ENCODE measurements at regions not wholly inside any gene's neighbourhood (a gene's known extent, or its start where the extent isn't known, plus 50 kb on each side); places are given as distances from the start of the nearest gene placed in this dataset.

- no peak overlapping the region for H3K4me2 ChIP-seq (ENCODE audit: low read depth, low read length, poor library complexity, severe bottlenecking)
- H3K9ac ChIP-seq (ENCODE audit: low read depth, low read length, poor library complexity, severe bottlenecking), result no peak overlapping the region
- H3K36me3 ChIP-seq (ENCODE audit: insufficient read depth, low read length), result no peaks in the 10 kb centered on the region
- no peaks in the 10 kb centered on the region for H4K20me1 ChIP-seq (ENCODE audit: insufficient read depth, low read length, poor library complexity, severe bottlenecking)
- no peak overlapping the region for H3K4me3 ChIP-seq (ENCODE audit: low read length, poor library complexity, severe bottlenecking)
- no peaks in the 10 kb centered on the region for H3K9me2 ChIP-seq (replicated peaks; ENCODE audit: low read depth, low read length)
- no peaks in the 10 kb centered on the region for H3K4me1 ChIP-seq (ENCODE audit: insufficient read depth, low read length, poor library complexity, severe bottlenecking)
- H3K27me3 ChIP-seq (ENCODE audit: insufficient read depth, low read length, poor library complexity, severe bottlenecking), result no peaks in the 10 kb centered on the region
- no peaks in the 10 kb centered on the region for H3K79me2 ChIP-seq (ENCODE audit: insufficient read depth, low read length)
- H3F3A ChIP-seq (ENCODE audit: low read depth), result no peaks in the 10 kb centered on the region
- no peak overlapping the region for H2AFZ ChIP-seq (ENCODE audit: low read length)
- TF ChIP-seq CTCF (conservative IDR thresholded peaks at IDR 0.05; ENCODE audit: low read length) (no peak), EZH2phosphoT487 (IDR thresholded peaks at IDR 0.05; ENCODE audit: borderline replicate concordance) (no peak)
- no peaks in the 10 kb centered on the region for H3K9me3 ChIP-seq (ENCODE audit: insufficient read depth, low read depth, low read length)
Observed at GRCh38 chr10:15459218-15459617, 88.1 kb upstream of the FAM171A1 start.

DNA sequence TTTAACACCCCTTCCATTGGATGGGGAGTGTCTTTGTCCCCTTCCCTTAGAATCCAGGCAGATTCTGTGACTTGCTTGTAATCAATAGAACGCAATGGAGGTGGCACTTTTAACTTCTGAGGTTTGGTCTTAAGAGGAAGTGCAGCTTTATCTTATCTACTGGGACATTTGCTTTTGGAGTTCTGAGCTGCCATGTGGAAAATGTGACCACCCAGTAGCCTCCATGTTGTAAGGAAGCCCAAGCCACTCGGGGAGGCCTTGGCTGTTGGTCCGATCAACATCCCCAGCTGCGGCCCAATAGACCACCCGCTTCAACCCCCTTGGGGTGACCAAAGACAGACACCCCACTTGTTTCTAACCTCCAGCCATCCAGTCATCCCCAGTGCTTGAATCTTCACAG is 86.3 kb upstream of the FAM171A1 start:
- Histone ChIP-seq H3F3A (ENCODE audit: low read depth) (no peaks in the 10 kb centered on the region), H2AFZ (ENCODE audit: low read length) (no peak overlapping the region), H4K20me1 (ENCODE audit: insufficient read depth, low read length, poor library complexity, severe bottlenecking) (no peaks in the 10 kb centered on the region), H3K36me3 (ENCODE audit: insufficient read depth, low read length) (no peaks in the 10 kb centered on the region), H3K4me1 (ENCODE audit: insufficient read depth, low read length, poor library complexity, severe bottlenecking) (no peaks in the 10 kb centered on the region), H3K4me3 (ENCODE audit: low read length, poor library complexity, severe bottlenecking) (no peak overlapping the region), H3K79me2 (ENCODE audit: insufficient read depth, low read length) (no peaks in the 10 kb centered on the region), H3K27me3 (ENCODE audit: insufficient read depth, low read length, poor library complexity, severe bottlenecking) (no peaks in the 10 kb centered on the region), H3K4me2 (ENCODE audit: low read depth, low read length, poor library complexity, severe bottlenecking) (no peak overlapping the region), H3K9ac (ENCODE audit: low read depth, low read length, poor library complexity, severe bottlenecking) (no peak overlapping the region), H3K9me2 (replicated peaks; ENCODE audit: low read depth, low read length) (no peaks in the 10 kb centered on the region), H3K9me3 (ENCODE audit: insufficient read depth, low read depth, low read length) (no peaks in the 10 kb centered on the region)
- no peak for TF ChIP-seq CTCF (conservative IDR thresholded peaks at IDR 0.05; ENCODE audit: low read length)
- TF ChIP-seq EZH2phosphoT487 (IDR thresholded peaks at IDR 0.05; ENCODE audit: borderline replicate concordance), result no peak

- H4K20me1 ChIP-seq (ENCODE audit: insufficient read depth, low read length, poor library complexity, severe bottlenecking), result no peaks in the 10 kb centered on the region
- H3K9me3 ChIP-seq (ENCODE audit: insufficient read depth, low read depth, low read length), result no peaks in the 10 kb centered on the region
- H2AFZ ChIP-seq (ENCODE audit: low read length), result no peak overlapping the region
- H3K4me1 ChIP-seq (ENCODE audit: insufficient read depth, low read length, poor library complexity, severe bottlenecking), result no peaks in the 10 kb centered on the region
- no peak overlapping the region for H3K4me2 ChIP-seq (ENCODE audit: low read depth, low read length, poor library complexity, severe bottlenecking)
- no peaks in the 10 kb centered on the region for H3K36me3 ChIP-seq (ENCODE audit: insufficient read depth, low read length)
- no peaks in the 10 kb centered on the region for H3F3A ChIP-seq (ENCODE audit: low read depth)
- H3K9ac ChIP-seq (ENCODE audit: low read depth, low read length, poor library complexity, severe bottlenecking), result no peak overlapping the region
- H3K27me3 ChIP-seq (ENCODE audit: insufficient read depth, low read length, poor library complexity, severe bottlenecking), result no peaks in the 10 kb centered on the region
- H3K79me2 ChIP-seq (ENCODE audit: insufficient read depth, low read length), result no peaks in the 10 kb centered on the region
- H3K4me3 ChIP-seq (ENCODE audit: low read length, poor library complexity, severe bottlenecking), result no peak overlapping the region
- H3K9me2 ChIP-seq (replicated peaks; ENCODE audit: low read depth, low read length), result no peaks in the 10 kb centered on the region
- TF ChIP-seq CTCF (conservative IDR thresholded peaks at IDR 0.05; ENCODE audit: low read length) (no peak), EZH2phosphoT487 (IDR thresholded peaks at IDR 0.05; ENCODE audit: borderline replicate concordance) (no peak)
Observed at GRCh38 chr10:15455456-15455855, 84.4 kb upstream of the FAM171A1 start.

Data from Loucy (cell line).